Fibroblast of lung (primary cell): ENCODE measurements at regions not wholly inside any gene's neighbourhood (a gene's known extent, or its start where the extent isn't known, plus 50 kb on each side); places are given as distances from the start of the nearest gene placed in this dataset.

Source experiments
- DNase-seq, 2 donors: peaks; one replicate each; pipeline versions ENCODE4 v3.0.0 to v3.0.0-alpha.2; 2010; ENCODE audit warnings: low read depth in 2 of 2
- H2AFZ ChIP-seq: 2 replicates; pipeline ENCODE4 v1.5.1; 2012; ENCODE audit warnings: low read length, control low read depth, inconsistent platforms
- H3K27ac ChIP-seq: 2 replicates; pipeline ENCODE4 v1.5.1; 2011; ENCODE audit warnings: low read length, control low read depth; ENCODE audit not compliant: insufficient read depth
- H3K27me3 ChIP-seq: 2 replicates; pipeline ENCODE4 v1.5.1; 2011; ENCODE audit warnings: mild to moderate bottlenecking, low read length; ENCODE audit not compliant: control insufficient read depth, insufficient read depth
- H3K36me3 ChIP-seq: 2 replicates; pipeline ENCODE4 v1.5.1; 2011; ENCODE audit warnings: low read length; ENCODE audit not compliant: control insufficient read depth, insufficient read depth
- H3K4me1 ChIP-seq: 2 replicates; pipeline ENCODE4 v1.5.1; 2011; ENCODE audit warnings: low read length; ENCODE audit not compliant: control insufficient read depth, insufficient read depth; ENCODE audit errors: extremely low read depth
- H3K4me2 ChIP-seq: 2 replicates; pipeline ENCODE4 v1.5.1; 2011; ENCODE audit warnings: low read length, control low read depth; ENCODE audit not compliant: insufficient read depth; ENCODE audit errors: extremely low read depth
- H3K4me3 ChIP-seq, 4 experiments: fragments of 200-600 bp in 1 of 4; sonication (generic) in 1 of 4; replicated peaks in 1 of 4; 2 replicates each; pipeline ENCODE4 v1.5.1; 2011 to 2016; ENCODE audit warnings: low read length in 4 of 4, low read depth in 3 of 4, mild to moderate bottlenecking in 3 of 4, control low read depth in 2 of 4, inconsistent platforms in 1 of 4, mixed read lengths in 1 of 4; ENCODE audit not compliant: insufficient read depth in 1 of 4; ENCODE audit errors: control extremely low read depth in 1 of 4
- H3K79me2 ChIP-seq: 2 replicates; pipeline ENCODE4 v1.5.1; 2012; ENCODE audit warnings: mild to moderate bottlenecking, low read length, inconsistent platforms; ENCODE audit not compliant: control insufficient read depth, insufficient read depth
- H3K9ac ChIP-seq: 2 replicates; pipeline ENCODE4 v1.5.1; 2011; ENCODE audit warnings: mild to moderate bottlenecking, low read length, control low read depth; ENCODE audit not compliant: insufficient read depth
- H3K9me3 ChIP-seq: 2 replicates; pipeline ENCODE4 v1.5.1; 2012; ENCODE audit warnings: low read depth, low read length; ENCODE audit not compliant: control insufficient read depth, insufficient read depth
- H4K20me1 ChIP-seq: 2 replicates; pipeline ENCODE4 v1.5.1; 2011; ENCODE audit warnings: low read length; ENCODE audit not compliant: control insufficient read depth, insufficient read depth; ENCODE audit errors: extremely low read depth
- CTCF ChIP-seq, 2 donors: IDR thresholded peaks in 1 of 2; conservative IDR thresholded peaks in 1 of 2; 1 replicate in 1 of 2; 2 replicates in 1 of 2; pipeline ENCODE4 v1.5.1; 2011 to 2012; ENCODE audit warnings: low read length in 2 of 2, control low read depth in 1 of 2, inconsistent platforms in 1 of 2, low read depth in 1 of 2, mild to moderate bottlenecking in 1 of 2
- EZH2 ChIP-seq: IDR thresholded peaks from 2 replicates; pipeline ENCODE4 v1.5.1; 2012; ENCODE audit warnings: low read length, control low read depth, mild to moderate bottlenecking; ENCODE audit errors: missing control alignments

DNA sequence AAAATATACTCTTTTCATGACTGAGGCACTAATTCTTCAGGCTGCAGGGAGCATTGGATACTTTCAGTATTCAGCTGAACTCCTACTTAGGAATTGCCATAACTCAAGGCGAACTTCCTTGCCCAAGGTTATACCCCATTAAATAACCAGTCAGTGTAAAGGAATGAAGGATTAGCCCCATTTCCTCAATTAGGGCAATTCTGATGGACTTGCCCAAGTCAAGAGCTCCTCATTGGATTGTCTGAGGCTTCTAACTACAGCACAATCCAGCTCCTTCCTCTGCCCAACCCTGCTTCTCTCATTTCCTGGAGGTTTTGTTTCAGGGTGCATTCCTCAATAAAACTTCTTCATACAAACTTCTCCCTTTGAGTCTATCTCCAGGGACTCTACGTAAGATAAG lies 329.2 kb downstream of the LIG4 start:
- no peaks in the 10 kb centered on the region for H3K36me3 ChIP-seq
- H3K79me2 ChIP-seq = no peaks in the 10 kb centered on the region
- no peaks in the 10 kb centered on the region for H4K20me1 ChIP-seq
- no peak overlapping the region for H3K4me3 ChIP-seq
- no peaks in the 10 kb centered on the region for H3K27me3 ChIP-seq
- TF ChIP-seq EZH2 (no peak), CTCF (conservative IDR thresholded peaks at IDR 0.05 in 1 of 2, IDR thresholded peaks at IDR 0.05 in 1 of 2; ENCODE audit: low read depth in 1 of 2, low read length in 2 of 2) (no peak)
- H3K9me3 ChIP-seq = no peaks in the 10 kb centered on the region
- no peak overlapping the region for H3K9ac ChIP-seq
- no peak overlapping the region for H3K4me2 ChIP-seq
- H3K4me1 ChIP-seq = no peaks in the 10 kb centered on the region
- no peak overlapping the region for H2AFZ ChIP-seq
- no peak for DNase-seq
- no peak overlapping the region for H3K27ac ChIP-seq

DNA sequence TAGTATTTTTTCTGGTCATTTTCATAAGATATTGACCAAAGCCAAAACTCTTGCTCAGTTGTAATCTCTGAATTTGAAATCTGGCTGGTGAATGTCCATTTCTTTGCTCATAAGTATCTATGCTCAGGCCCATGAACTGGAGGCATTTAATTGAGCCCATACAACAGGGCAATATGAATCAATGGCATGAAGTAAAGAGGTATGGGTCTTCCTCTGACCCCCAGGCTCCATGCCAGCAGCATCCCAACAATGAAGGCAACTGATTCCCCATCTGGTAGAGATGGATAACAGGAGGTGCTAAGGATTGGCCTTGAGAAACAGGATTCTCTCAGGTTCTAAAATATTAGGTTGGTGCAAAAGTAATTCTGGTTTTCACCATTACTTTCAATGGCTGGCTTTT lies 330.8 kb downstream of the LIG4 start:
- H3K27ac ChIP-seq = no peak overlapping the region
- H3K27me3 ChIP-seq = no peaks in the 10 kb centered on the region

GRCh38 chr13:107883561-107884175 lies 331.7 kb downstream of the LIG4 start:
- no peak for TF ChIP-seq CTCF (conservative IDR thresholded peaks at IDR 0.05 in 1 of 2, IDR thresholded peaks at IDR 0.05 in 1 of 2; ENCODE audit: low read depth in 1 of 2, low read length in 2 of 2)
- no peak for TF ChIP-seq EZH2
- H3K36me3 ChIP-seq = no peaks in the 10 kb centered on the region
- no peak overlapping the region for H2AFZ ChIP-seq
- no peak overlapping the region for H3K4me3 ChIP-seq
- H3K9ac ChIP-seq = no peak overlapping the region
- H3K27me3 ChIP-seq = no peaks in the 10 kb centered on the region
- H3K4me1 ChIP-seq = no peaks in the 10 kb centered on the region
- H3K4me2 ChIP-seq = peak overlapping the region; percentile 25
- H3K79me2 ChIP-seq = no peaks in the 10 kb centered on the region
- H3K9me3 ChIP-seq = no peaks in the 10 kb centered on the region
- peak; percentile 12 to 85 for DNase-seq
- no peak overlapping the region for H3K27ac ChIP-seq
- no peaks in the 10 kb centered on the region for H4K20me1 ChIP-seq

More for the DNA sequence above, 330.8 kb downstream of the LIG4 start:
- Histone ChIP-seq H3K79me2 (no peaks in the 10 kb centered on the region), H3K9ac (no peak overlapping the region), H3K4me3 (no peak overlapping the region), H4K20me1 (no peaks in the 10 kb centered on the region), H3K4me1 (no peaks in the 10 kb centered on the region), H3K36me3 (no peaks in the 10 kb centered on the region), H3K4me2 (no peak overlapping the region), H3K9me3 (no peaks in the 10 kb centered on the region), H2AFZ (no peak overlapping the region)
- TF ChIP-seq EZH2 (no peak), CTCF (conservative IDR thresholded peaks at IDR 0.05 in 1 of 2, IDR thresholded peaks at IDR 0.05 in 1 of 2; ENCODE audit: low read depth in 1 of 2, low read length in 2 of 2) (no peak)
- no peak for DNase-seq
